ENCODE measurements at regions not wholly inside any gene's neighbourhood (a gene's known extent, or its start where the extent isn't known, plus 50 kb on each side); places are given as distances from the start of the nearest gene placed in this dataset.

GRCh38 chr6:106804346-106805335, 169.9 kb downstream of the CD24 start:
- TF ChIP-seq, protein P1, sequence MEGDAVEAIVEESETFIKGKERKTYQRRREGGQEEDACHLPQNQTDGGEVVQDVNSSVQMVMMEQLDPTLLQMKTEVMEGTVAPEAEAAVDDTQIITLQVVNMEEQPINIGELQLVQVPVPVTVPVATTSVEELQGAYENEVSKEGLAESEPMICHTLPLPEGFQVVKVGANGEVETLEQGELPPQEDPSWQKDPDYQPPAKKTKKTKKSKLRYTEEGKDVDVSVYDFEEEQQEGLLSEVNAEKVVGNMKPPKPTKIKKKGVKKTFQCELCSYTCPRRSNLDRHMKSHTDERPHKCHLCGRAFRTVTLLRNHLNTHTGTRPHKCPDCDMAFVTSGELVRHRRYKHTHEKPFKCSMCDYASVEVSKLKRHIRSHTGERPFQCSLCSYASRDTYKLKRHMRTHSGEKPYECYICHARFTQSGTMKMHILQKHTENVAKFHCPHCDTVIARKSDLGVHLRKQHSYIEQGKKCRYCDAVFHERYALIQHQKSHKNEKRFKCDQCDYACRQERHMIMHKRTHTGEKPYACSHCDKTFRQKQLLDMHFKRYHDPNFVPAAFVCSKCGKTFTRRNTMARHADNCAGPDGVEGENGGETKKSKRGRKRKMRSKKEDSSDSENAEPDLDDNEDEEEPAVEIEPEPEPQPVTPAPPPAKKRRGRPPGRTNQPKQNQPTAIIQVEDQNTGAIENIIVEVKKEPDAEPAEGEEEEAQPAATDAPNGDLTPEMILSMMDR (IDR thresholded peaks at IDR 0.05; ENCODE audit: extremely low read depth, insufficient read depth, missing control alignments), result no peak
- DNase-seq (ENCODE audit: low spot score), result no peak
- in situ Hi-C loops (cut with MboI; ENCODE audit: low pct_unique_long_range_greater_than_20kb, low sequenced_read_pairs, unreplicated experiment), result no loop called here

- DNase-seq (ENCODE audit: low spot score), result no peak
- in situ Hi-C loops (cut with MboI; ENCODE audit: low pct_unique_long_range_greater_than_20kb, low sequenced_read_pairs, unreplicated experiment), result no loop called here
- TF ChIP-seq, protein P1 (IDR thresholded peaks at IDR 0.05; ENCODE audit: extremely low read depth, insufficient read depth, missing control alignments), result no peak
These were observed 171.3 kb downstream of the CD24 start for GRCh38 chr6:106803188-106803587.

DNA sequence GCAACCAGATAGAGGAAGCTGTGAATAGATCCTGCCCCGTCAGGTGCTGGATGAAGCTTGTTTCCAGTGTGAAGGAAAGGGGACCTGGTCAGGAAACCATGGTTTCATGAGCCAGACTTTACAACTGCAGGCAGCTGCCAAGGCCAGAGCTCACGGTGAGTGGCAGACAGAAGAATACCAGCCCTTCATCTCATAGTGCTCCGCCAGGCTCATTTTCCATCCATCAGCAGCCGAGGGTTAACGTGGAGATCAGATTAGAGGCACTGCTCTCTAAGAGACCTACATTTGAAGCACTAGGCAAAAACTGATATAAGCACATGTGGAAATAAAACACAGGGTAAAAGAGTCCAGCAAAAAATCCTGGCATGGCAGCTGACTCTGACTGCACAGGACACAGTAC, 172.4 kb downstream of the CD24 start:
- TF ChIP-seq, protein P1 (IDR thresholded peaks at IDR 0.05; ENCODE audit: extremely low read depth, insufficient read depth, missing control alignments), result no peak
- in situ Hi-C loops (cut with MboI; ENCODE audit: low pct_unique_long_range_greater_than_20kb, low sequenced_read_pairs, unreplicated experiment), result no loop called here
- DNase-seq (ENCODE audit: low spot score), result no peak

GRCh38 chr6:106801256-106801655, 171.9 kb downstream of the QRSL1 start:
- TF ChIP-seq, protein P1 (IDR thresholded peaks at IDR 0.05; ENCODE audit: extremely low read depth, insufficient read depth, missing control alignments), result no peak
- DNase-seq (ENCODE audit: low spot score), result no peak
- in situ Hi-C loops (cut with MboI; ENCODE audit: low pct_unique_long_range_greater_than_20kb, low sequenced_read_pairs, unreplicated experiment), result no loop called here

GRCh38 chr6:106800379-106800778, 171.0 kb downstream of the QRSL1 start:
- TF ChIP-seq, protein P1 (IDR thresholded peaks at IDR 0.05; ENCODE audit: extremely low read depth, insufficient read depth, missing control alignments), result no peak
- in situ Hi-C loops (cut with MboI; ENCODE audit: low pct_unique_long_range_greater_than_20kb, low sequenced_read_pairs, unreplicated experiment), result no loop called here
- DNase-seq (ENCODE audit: low spot score), result no peak

DNA sequence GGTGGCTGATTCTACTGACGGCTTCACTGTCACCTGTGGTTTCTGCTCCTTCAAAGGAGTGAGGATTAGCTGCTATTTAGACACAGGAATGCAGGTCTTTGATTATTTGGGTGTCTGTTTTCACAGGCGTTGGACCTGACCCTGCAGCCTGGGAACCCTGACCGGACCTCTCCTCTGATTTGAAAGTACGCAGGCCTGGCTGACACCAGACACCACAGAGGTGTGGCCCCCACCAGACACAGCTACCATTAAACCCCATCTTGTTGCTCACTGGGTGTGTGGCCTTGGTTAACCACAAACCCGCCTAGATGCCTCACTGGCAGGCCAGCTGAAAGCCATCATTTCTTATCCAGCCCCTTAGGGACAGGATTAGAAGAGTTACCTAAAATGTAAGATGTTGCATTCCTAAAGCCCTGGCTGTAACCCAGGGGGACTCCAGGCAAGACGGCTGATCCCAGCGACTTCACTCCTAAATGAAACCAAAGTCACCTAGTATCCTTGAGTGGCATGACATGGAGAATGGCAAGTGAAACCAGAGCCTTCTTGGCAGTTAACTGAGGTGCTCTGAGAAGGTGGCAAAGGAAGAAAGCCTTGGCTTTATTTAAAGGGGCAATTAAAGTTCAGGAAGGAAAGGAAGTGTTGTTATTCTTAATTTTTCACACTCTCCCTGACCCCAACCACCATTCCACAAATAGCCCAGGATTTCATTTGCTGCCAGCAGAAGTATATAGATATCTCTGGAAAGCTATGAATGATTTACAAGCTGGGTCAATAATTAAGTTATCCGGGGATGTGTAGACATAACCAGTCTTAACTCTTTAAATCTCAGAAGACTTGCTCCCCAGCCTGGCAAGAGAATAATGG, 169.9 kb downstream of the QRSL1 start:
- no peak for DNase-seq (ENCODE audit: low spot score)
- TF ChIP-seq, protein P1 (IDR thresholded peaks at IDR 0.05; ENCODE audit: extremely low read depth, insufficient read depth, missing control alignments), result no peak
- in situ Hi-C loops (cut with MboI; ENCODE audit: low pct_unique_long_range_greater_than_20kb, low sequenced_read_pairs, unreplicated experiment), result no loop called here
